Heart left ventricle (tissue), 13 donors: ENCODE measurements at regions not wholly inside any gene's neighbourhood (a gene's known extent, or its start where the extent isn't known, plus 50 kb on each side); places are given as distances from the start of the nearest gene placed in this dataset.

ENCODE experiments used
- CTCF ChIP-seq, 12 donors: fragments of 200-600 bp; sonication (generic) in 4 of 12; IDR thresholded peaks; one replicate each; pipeline versions ENCODE4 v1.5.0 to v1.8.0; 2018 to 2022; ENCODE audit warnings: antibody characterized with exemption in 12 of 12, mild to moderate bottlenecking in 5 of 12
- POLR2A ChIP-seq, 2 donors: fragments of 450-650 bp; IDR thresholded peaks; one replicate each; pipeline ENCODE4 v1.6.1; 2017; ENCODE audit warnings: antibody characterized with exemption in 2 of 2, mild to moderate bottlenecking in 2 of 2, moderate library complexity in 2 of 2
- donor health status: ischemic (EF 13 %, LVEDD 7.1; RV severe dilation, severe dysfunction).
- donor health status: DM: no; HTN: yes; CAD: no.
- donor health status: DM: no; HTN: no; CAD: no.
- donor health status: ischemic (EF 25% LVEDD 6.9; RV normal size, moderate dysfunction).
- donor health status: ischemic (EF 25% LVEDD 5.7; RV mildly dilated, moderate dysfunction).
- donor health status: ischemic (EF 35%, LVEDD 5.7; RV mildly dilated, moderate dysfunction).
- donor health status: nonischemic (EF 11% LVEDD 7.7; RV severe dilation, severe dysfunction).
- donor health status: DM: yes; HTN: yes; CAD: no.
- donor health status: PGD.
- donor health status: ischemic (EF 29% LVEDD 5.4; RV normal size, mild dysfunction).
- donor health status: nonischemic (EF 23%, LVEDD 6.1; RV moderate dilation, normal function).

DNA sequence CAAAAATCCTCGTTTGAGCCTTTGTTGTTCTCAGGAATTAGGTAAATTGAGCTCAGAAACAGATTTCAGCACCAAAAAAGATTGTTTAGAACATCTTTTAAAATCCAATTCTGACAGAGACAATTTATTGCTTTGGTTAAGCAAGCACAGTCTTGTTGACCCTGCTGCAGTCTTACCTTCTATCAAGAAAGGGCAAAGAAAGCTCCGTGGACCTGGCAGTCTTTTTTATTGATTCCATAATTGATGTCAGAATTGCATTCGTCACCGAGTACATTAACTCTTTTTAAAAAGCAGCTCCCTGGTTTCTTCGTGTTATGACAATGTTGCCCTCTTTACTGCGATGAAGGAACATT, 334.8 kb downstream of the FGFR2 start:
- TF ChIP-seq CTCF (IDR thresholded peaks at IDR 0.05) (no peak), POLR2A (IDR thresholded peaks at IDR 0.05) (no peak)
